Bronchial epithelial cell (primary cell): ENCODE measurements at regions not wholly inside any gene's neighbourhood (a gene's known extent, or its start where the extent isn't known, plus 50 kb on each side); places are given as distances from the start of the nearest gene placed in this dataset.

Source experiments
- DNase-seq: peaks from one replicate; pipeline ENCODE4 v3.0.0-alpha.2; 2010; ENCODE audit warnings: low read depth
- FAIRE-seq: peaks from 2 replicates; lab custom pipeline; 2011; peaks lifted over from hg19 to GRCh38; lab: Jason Lieb, UNC
- H3K27me3 ChIP-seq: 2 replicates; pipeline ENCODE4 v1.5.1; 2011; ENCODE audit warnings: low read length; ENCODE audit not compliant: control insufficient read depth, insufficient read depth
- H3K36me3 ChIP-seq: 2 replicates; pipeline ENCODE4 v1.5.1; 2011; ENCODE audit warnings: low read length; ENCODE audit not compliant: control insufficient read depth, insufficient read depth
- H3K4me3 ChIP-seq: 2 replicates; pipeline ENCODE4 v1.5.1; 2011; ENCODE audit warnings: mild to moderate bottlenecking, low read depth, low read length, control low read depth
- TF ChIP-seq, protein P1 (sequence below): IDR thresholded peaks from 2 replicates; pipeline ENCODE4 v1.5.1; 2011; ENCODE audit warnings: mild to moderate bottlenecking, moderate library complexity, low read length, control low read depth, inconsistent platforms; ENCODE audit not compliant: insufficient read depth, severe bottlenecking

DNA sequence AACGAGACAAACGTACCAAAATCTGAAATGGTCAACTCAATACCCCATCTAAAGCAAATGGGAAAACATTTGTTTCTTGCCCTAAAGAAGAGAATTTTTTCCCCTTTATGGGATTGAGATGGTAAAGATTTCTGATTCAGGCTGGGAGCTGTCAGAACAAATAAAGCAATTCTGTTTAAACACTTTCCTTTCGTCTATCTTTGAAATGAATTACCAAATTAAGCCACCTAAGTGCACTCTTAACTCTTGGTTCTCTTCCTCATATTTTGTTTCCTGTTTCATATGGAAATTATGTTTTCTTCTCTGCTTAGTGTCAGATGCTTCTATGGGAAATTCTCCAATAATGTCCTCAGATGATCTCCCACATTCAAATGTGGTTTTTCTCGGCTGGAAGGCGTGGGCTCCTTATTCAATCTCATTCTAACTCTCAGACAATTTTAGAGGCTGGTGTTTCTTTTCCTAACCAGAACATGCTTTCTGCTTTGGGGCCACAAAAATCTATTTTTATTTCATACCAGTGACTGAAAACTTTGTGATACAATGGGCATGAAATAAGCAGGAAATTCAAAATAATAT lies 50.3 kb upstream of the HPF1 start:
- no peak overlapping the region for H3K4me3 ChIP-seq
- DNase-seq = no peak
- TF ChIP-seq, protein P1, sequence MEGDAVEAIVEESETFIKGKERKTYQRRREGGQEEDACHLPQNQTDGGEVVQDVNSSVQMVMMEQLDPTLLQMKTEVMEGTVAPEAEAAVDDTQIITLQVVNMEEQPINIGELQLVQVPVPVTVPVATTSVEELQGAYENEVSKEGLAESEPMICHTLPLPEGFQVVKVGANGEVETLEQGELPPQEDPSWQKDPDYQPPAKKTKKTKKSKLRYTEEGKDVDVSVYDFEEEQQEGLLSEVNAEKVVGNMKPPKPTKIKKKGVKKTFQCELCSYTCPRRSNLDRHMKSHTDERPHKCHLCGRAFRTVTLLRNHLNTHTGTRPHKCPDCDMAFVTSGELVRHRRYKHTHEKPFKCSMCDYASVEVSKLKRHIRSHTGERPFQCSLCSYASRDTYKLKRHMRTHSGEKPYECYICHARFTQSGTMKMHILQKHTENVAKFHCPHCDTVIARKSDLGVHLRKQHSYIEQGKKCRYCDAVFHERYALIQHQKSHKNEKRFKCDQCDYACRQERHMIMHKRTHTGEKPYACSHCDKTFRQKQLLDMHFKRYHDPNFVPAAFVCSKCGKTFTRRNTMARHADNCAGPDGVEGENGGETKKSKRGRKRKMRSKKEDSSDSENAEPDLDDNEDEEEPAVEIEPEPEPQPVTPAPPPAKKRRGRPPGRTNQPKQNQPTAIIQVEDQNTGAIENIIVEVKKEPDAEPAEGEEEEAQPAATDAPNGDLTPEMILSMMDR = no peak
- H3K36me3 ChIP-seq = no peaks in the 10 kb centered on the region
- H3K27me3 ChIP-seq = no peaks in the 10 kb centered on the region
- no peak for FAIRE-seq
